H1 (cell line): ENCODE measurements at regions not wholly inside any gene's neighbourhood (a gene's known extent, or its start where the extent isn't known, plus 50 kb on each side); places are given as distances from the start of the nearest gene placed in this dataset.

Source experiments
- CTCF ChIA-PET: fragments of 300-600 bp; sonication (Branson Sonifier 250); formaldehyde crosslinking; loops from one replicate; lab custom pipeline; 2021; ENCODE audit not compliant: partially characterized antibody; lab: Charles Lee
- POLR2A ChIA-PET: fragments of 300-600 bp; sonication (Branson Sonifier 250); formaldehyde crosslinking; loops from one replicate; lab custom pipeline; 2021; ENCODE audit warnings: inconsistent platforms; ENCODE audit not compliant: partially characterized antibody; lab: Charles Lee
- DNase-seq, 2 experiments: peaks; one replicate each; pipeline versions ENCODE4 v3.0.0 to v3.0.0-alpha.2; 2010 to 2022; ENCODE audit warnings: low spot score in 2 of 2, low read depth in 1 of 2, mixed read lengths in 1 of 2
- FAIRE-seq: peaks from 2 replicates; lab custom pipeline; 2011; peaks lifted over from hg19 to GRCh38; lab: Jason Lieb, UNC
- H2AFZ ChIP-seq: 2 replicates; pipeline ENCODE4 v1.8.1; 2012; ENCODE audit warnings: low read length, inconsistent platforms
- H2AK5ac ChIP-seq: 2 replicates; pipeline ENCODE4 v1.6.1; 2013; ENCODE audit warnings: low read depth, low read length
- H2BK120ac ChIP-seq: replicated peaks from 2 replicates; pipeline ENCODE3; 2013; ENCODE audit warnings: low read depth, low read length, inconsistent platforms
- H2BK12ac ChIP-seq: 2 replicates; pipeline ENCODE4 v1.6.1; 2013; ENCODE audit warnings: low read depth, low read length
- H2BK15ac ChIP-seq: 2 replicates; pipeline ENCODE4 v1.6.1; 2013; ENCODE audit warnings: low read length
- H2BK20ac ChIP-seq: 2 replicates; pipeline ENCODE4 v1.6.1; 2013; ENCODE audit warnings: low read length
- H2BK5ac ChIP-seq: 2 replicates; pipeline ENCODE4 v1.6.1; 2013; ENCODE audit warnings: low read depth, low read length
- H3K14ac ChIP-seq: 2 replicates; pipeline ENCODE4 v1.6.1; 2013; ENCODE audit warnings: inconsistent platforms; ENCODE audit not compliant: insufficient read length
- H3K18ac ChIP-seq: 2 replicates; pipeline ENCODE4 v1.6.1; 2013; ENCODE audit warnings: low read length; ENCODE audit errors: extremely low read depth
- H3K23ac ChIP-seq: 2 replicates; pipeline ENCODE4 v1.6.1; 2013; ENCODE audit warnings: inconsistent platforms; ENCODE audit not compliant: insufficient read length
- H3K23me2 ChIP-seq: 2 replicates; pipeline ENCODE4 v1.6.1; 2013; ENCODE audit warnings: low read depth, low read length
- H3K27ac ChIP-seq: 2 replicates; pipeline ENCODE4 v1.6.1; 2011; ENCODE audit warnings: low read depth, low read length, inconsistent platforms
- H3K27me3 ChIP-seq, 4 experiments: replicated peaks in 1 of 4; 1 replicate in 1 of 4; 2 replicates in 3 of 4; pipeline versions ENCODE4 v1.6.1 to v1.8.1; 2011 to 2013; ENCODE audit warnings: low read length in 3 of 4, mild to moderate bottlenecking in 3 of 4, inconsistent platforms in 2 of 4, mixed read lengths in 2 of 4, moderate library complexity in 1 of 4; ENCODE audit not compliant: control insufficient read depth in 3 of 4, insufficient read depth in 3 of 4; ENCODE audit errors: extremely low read depth in 1 of 4
- H3K36me3 ChIP-seq, 4 experiments: 2 replicates each; pipeline versions ENCODE4 v1.6.1 to v1.8.1; 2011 to 2013; ENCODE audit warnings: mild to moderate bottlenecking in 4 of 4, low read length in 3 of 4, moderate library complexity in 2 of 4, control low read depth in 1 of 4, inconsistent platforms in 1 of 4; ENCODE audit not compliant: insufficient read depth in 4 of 4, control insufficient read depth in 2 of 4
- H3K4ac ChIP-seq: replicated peaks from 2 replicates; pipeline ENCODE3; 2013; ENCODE audit warnings: low read length, low read depth, mixed read lengths, inconsistent platforms; ENCODE audit not compliant: insufficient read length
- H3K4me1 ChIP-seq, 4 experiments: replicated peaks in 1 of 4; 1 replicate in 1 of 4; 2 replicates in 3 of 4; pipeline versions ENCODE4 v1.6.1 to v1.8.1; 2011 to 2013; ENCODE audit warnings: low read length in 3 of 4, inconsistent platforms in 2 of 4, mixed read lengths in 1 of 4; ENCODE audit not compliant: insufficient read depth in 4 of 4, control insufficient read depth in 3 of 4
- H3K4me2 ChIP-seq, 2 experiments: 2 replicates each; pipeline versions ENCODE4 v1.6.1 to v1.8.1; 2011 to 2013; ENCODE audit warnings: low read depth in 2 of 2, low read length in 2 of 2, control low read depth in 1 of 2, inconsistent platforms in 1 of 2, mild to moderate bottlenecking in 1 of 2; ENCODE audit not compliant: insufficient read depth in 1 of 2
- H3K4me3 ChIP-seq, 4 experiments: fragments of 200-600, 300-600 bp in 1 of 4; sonication (generic), shearing (Covaris generic), sonication (Bioruptor Twin) in 1 of 4; 2 replicates each; pipeline versions ENCODE4 v1.5.1 to v1.8.1; 2011 to 2016; ENCODE audit warnings: low read length in 4 of 4, low read depth in 3 of 4, control low read depth in 2 of 4, inconsistent platforms in 2 of 4, mild to moderate bottlenecking in 2 of 4, mixed read lengths in 1 of 4, moderate library complexity in 1 of 4; ENCODE audit not compliant: insufficient read depth in 2 of 4; ENCODE audit errors: extremely low read depth in 1 of 4
- H3K56ac ChIP-seq: replicated peaks from 2 replicates; pipeline ENCODE3; 2013; ENCODE audit warnings: low read depth, mild to moderate bottlenecking, mixed read lengths, low read length, inconsistent platforms; ENCODE audit not compliant: insufficient read length
- H3K79me1 ChIP-seq: 2 replicates; pipeline ENCODE4 v1.6.1; 2013; ENCODE audit warnings: low read depth, low read length, control low read depth
- H3K79me2 ChIP-seq, 2 experiments: 2 replicates each; pipeline versions ENCODE4 v1.6.1 to v1.8.1; 2012 to 2013; ENCODE audit warnings: low read length in 2 of 2, mild to moderate bottlenecking in 2 of 2, inconsistent platforms in 1 of 2; ENCODE audit not compliant: insufficient read depth in 2 of 2, control insufficient read depth in 1 of 2
- H3K9ac ChIP-seq, 4 experiments: replicated peaks in 1 of 4; 1 replicate in 1 of 4; 2 replicates in 3 of 4; pipeline versions ENCODE4 v1.6.1 to v1.8.1; 2011 to 2013; ENCODE audit warnings: low read depth in 3 of 4, low read length in 3 of 4, control low read depth in 2 of 4, mild to moderate bottlenecking in 2 of 4, moderate library complexity in 2 of 4, inconsistent platforms in 1 of 4; ENCODE audit errors: extremely low read depth in 1 of 4
- H3K9me3 ChIP-seq, 2 experiments: 2 replicates each; pipeline versions ENCODE4 v1.6.1 to v1.8.1; 2012 to 2013; ENCODE audit warnings: mild to moderate bottlenecking in 2 of 2, moderate library complexity in 2 of 2, control low read depth in 1 of 2, inconsistent platforms in 1 of 2, low read depth in 1 of 2, low read length in 1 of 2, mixed read lengths in 1 of 2; ENCODE audit not compliant: insufficient read depth in 2 of 2
- H4K20me1 ChIP-seq, 2 experiments: replicated peaks in 1 of 2; 2 replicates each; pipeline versions ENCODE3 to v1.8.1; 2011 to 2013; ENCODE audit warnings: inconsistent platforms in 2 of 2, low read length in 2 of 2, mild to moderate bottlenecking in 1 of 2; ENCODE audit not compliant: insufficient read depth in 2 of 2, control insufficient read depth in 1 of 2
- H4K5ac ChIP-seq: 2 replicates; pipeline ENCODE4 v1.6.1; 2013; ENCODE audit warnings: low read length, low read depth, mixed read lengths, inconsistent platforms; ENCODE audit not compliant: insufficient read length
- H4K8ac ChIP-seq: 2 replicates; pipeline ENCODE4 v1.8.0; 2013; ENCODE audit warnings: mild to moderate bottlenecking, moderate library complexity, low read length, inconsistent platforms; ENCODE audit not compliant: insufficient read depth; ENCODE audit errors: extremely low read depth
- H4K91ac ChIP-seq: replicated peaks from 2 replicates; pipeline ENCODE3; 2013; ENCODE audit warnings: low read length, mixed read lengths, inconsistent platforms; ENCODE audit not compliant: insufficient read length
- CBX5 ChIP-seq: fragments of 300-800, 300-1000 bp; sonication (generic); IDR thresholded peaks from 2 replicates; pipeline ENCODE4 v1.7.1; 2016; ENCODE audit warnings: antibody characterized with exemption, low read length, low read depth
- CBX8 ChIP-seq: fragments of 300-800, 300-1000 bp; sonication (generic); IDR thresholded peaks from 2 replicates; pipeline ENCODE4 v1.7.1; 2016; ENCODE audit warnings: low read depth, low read length, borderline replicate concordance
- CTBP2 ChIP-seq: IDR thresholded peaks from 2 replicates; pipeline ENCODE4 v1.7.0; 2011; ENCODE audit warnings: borderline replicate concordance, mild to moderate bottlenecking, moderate library complexity, mixed read lengths, low read length; ENCODE audit not compliant: insufficient read depth, insufficient read length
- EP300 ChIP-seq, 2 experiments: IDR thresholded peaks; 1 replicate in 1 of 2; 2 replicates in 1 of 2; pipeline ENCODE4 v1.6.1; 2011 to 2012; ENCODE audit warnings: low read depth in 2 of 2, low read length in 2 of 2, mild to moderate bottlenecking in 2 of 2, borderline replicate concordance in 1 of 2, inconsistent platforms in 1 of 2, moderate library complexity in 1 of 2
- HDAC2 ChIP-seq, 2 experiments: fragments of 300-600 bp in 1 of 2; sonication (generic) in 1 of 2; IDR thresholded peaks; 2 replicates each; pipeline ENCODE4 v1.6.1; 2011 to 2012; ENCODE audit warnings: low read depth in 2 of 2, low read length in 2 of 2, mild to moderate bottlenecking in 2 of 2, moderate library complexity in 2 of 2, borderline replicate concordance in 1 of 2, inconsistent platforms in 1 of 2
- JUN ChIP-seq: IDR thresholded peaks from 2 replicates; pipeline ENCODE4 v1.6.1; 2011; ENCODE audit warnings: low read depth, mild to moderate bottlenecking, improper control_type of control experiment, low read length
- MAFK ChIP-seq: IDR thresholded peaks from 2 replicates; pipeline ENCODE4 v1.6.1; 2012; ENCODE audit warnings: low read depth, mild to moderate bottlenecking, improper control_type of control experiment, low read length
- SIN3A ChIP-seq, 2 experiments: IDR thresholded peaks in 1 of 2; conservative IDR thresholded peaks in 1 of 2; 2 replicates each; pipeline ENCODE4 v1.6.1; 2011 to 2012; ENCODE audit warnings: low read length in 2 of 2, improper control_type of control experiment in 1 of 2, low read depth in 1 of 2, mild to moderate bottlenecking in 1 of 2
- SIX5 ChIP-seq: IDR thresholded peaks from 2 replicates; pipeline ENCODE4 v1.6.1; 2011; ENCODE audit warnings: mild to moderate bottlenecking, low read depth, low read length
- TEAD4 ChIP-seq: IDR thresholded peaks from 2 replicates; pipeline ENCODE4 v1.6.1; 2012; ENCODE audit warnings: low read depth, low read length, inconsistent platforms, mixed read lengths
- WGBS, 2 experiments: shearing (Covaris generic) in 1 of 2; methylation state at CpG; one replicate each; pipeline versions ENCODE4 v1.1.6 to v1.1.7; 2013 to 2015; ENCODE audit warnings: low lambda C conversion rate in 2 of 2, mixed read lengths in 2 of 2, inconsistent platforms in 1 of 2, low coverage in 1 of 2, missing lambda C conversion rate in 1 of 2; ENCODE audit not compliant: insufficient replicate concordance in 2 of 2, insufficient coverage in 1 of 2, insufficient read length in 1 of 2; ENCODE audit errors: extremely low coverage in 1 of 2, missing lambda C conversion rate in 1 of 2; 5-methylcytosine and 5-hydroxymethylcytosine counted together
- TF ChIP-seq, protein P1 (sequence below), 3 experiments: IDR thresholded peaks; 1 replicate in 2 of 3; 2 replicates in 1 of 3; pipeline versions ENCODE4 v1.5.1 to v1.6.1; 2011; ENCODE audit warnings: low read length in 3 of 3, mild to moderate bottlenecking in 3 of 3, inconsistent platforms in 2 of 3, low read depth in 1 of 3, moderate library complexity in 1 of 3; ENCODE audit not compliant: insufficient read depth in 1 of 3; ENCODE audit errors: control extremely low read depth in 1 of 3

DNA sequence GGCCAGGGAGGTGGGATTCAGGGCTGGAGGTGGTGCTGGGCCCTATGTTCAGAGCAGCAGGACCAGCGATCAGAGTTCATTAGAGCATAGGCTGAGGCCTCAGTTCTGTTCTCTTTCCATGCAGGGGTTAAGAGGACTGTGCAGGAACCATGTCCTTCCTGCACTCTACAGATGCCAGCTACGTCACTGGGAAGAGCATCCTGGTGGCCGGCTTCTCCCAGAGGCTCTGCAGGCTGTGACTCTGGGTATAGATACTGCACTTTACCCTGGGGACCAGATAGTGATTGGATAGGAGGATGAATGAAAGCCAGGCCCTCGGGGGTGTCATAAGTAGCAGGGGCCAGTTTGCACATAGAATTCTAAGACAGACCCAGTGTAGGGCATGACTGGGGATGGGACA is 92.6 kb downstream of the DHRS2 start:
- no peak overlapping the region for H3K56ac ChIP-seq
- H3K9ac ChIP-seq: no peak overlapping the region
- 60% methylated on average over 4 of the region's 4 CpGs; no CpG with 5 or more reads in 1 of the 2 experiments for WGBS, 2 experiments
- H2AK5ac ChIP-seq: no peak overlapping the region
- H3K36me3 ChIP-seq: no peaks in the 10 kb centered on the region
- ChIA-PET POLR2A (no interaction called here), CTCF (interaction anchor here (1.1 to 2.6 kb wide), 4 partner anchors 35 to 181 kb away, joined by 3 to 9 read pairs (median 6); no protein-coding TSS in a partner anchor)
- H3K27ac ChIP-seq: no peak overlapping the region
- no peak overlapping the region for H2BK12ac ChIP-seq
- H2BK20ac ChIP-seq: no peak overlapping the region
- no peaks in the 10 kb centered on the region for H3K27me3 ChIP-seq
- H4K5ac ChIP-seq: no peak overlapping the region
- no peak overlapping the region for H2BK5ac ChIP-seq
- H3K4ac ChIP-seq: no peak overlapping the region
- no peak overlapping the region for H3K18ac ChIP-seq
- no peaks in the 10 kb centered on the region for H3K79me1 ChIP-seq
- H3K4me3 ChIP-seq: no peak overlapping the region
- H4K20me1 ChIP-seq: no peaks in the 10 kb centered on the region
- H3K23me2 ChIP-seq: no peaks in the 10 kb centered on the region
- no peak overlapping the region for H4K8ac ChIP-seq
- no peak overlapping the region for H3K23ac ChIP-seq
- no peaks in the 10 kb centered on the region for H3K79me2 ChIP-seq
- FAIRE-seq: no peak
- H3K9me3 ChIP-seq: peaks cover 3 to 21% of the 10 kb centered on the region in 2 experiments; a peak in 3 of 4 replicates
- H3K14ac ChIP-seq: no peak overlapping the region
- no peak overlapping the region for H2BK15ac ChIP-seq
- no peak overlapping the region for H4K91ac ChIP-seq
- H2BK120ac ChIP-seq: no peak overlapping the region
- no peak overlapping the region for H2AFZ ChIP-seq
- peaks cover 0 to 4% (median 0%) of the 10 kb centered on the region in 4 experiments; a peak in 1 of 7 replicates for H3K4me1 ChIP-seq
- no peak for DNase-seq
- no peak overlapping the region for H3K4me2 ChIP-seq
- TF ChIP-seq HDAC2 (IDR thresholded peaks at IDR 0.05; ENCODE audit: borderline replicate concordance in 1 of 2, low read depth in 2 of 2, low read length in 2 of 2) (no peak), CTBP2 (no peak), MAFK (no peak), JUN (no peak), SIX5 (no peak), TEAD4 (no peak), CBX5 (no peak), EP300 (IDR thresholded peaks at IDR 0.05; ENCODE audit: borderline replicate concordance in 1 of 2, low read depth in 2 of 2, low read length in 2 of 2) (no peak), CBX8 (no peak), SIN3A (conservative IDR thresholded peaks at IDR 0.05 in 1 of 2, IDR thresholded peaks at IDR 0.05 in 1 of 2; ENCODE audit: low read depth in 1 of 2, low read length in 2 of 2) (no peak)
- TF ChIP-seq, protein P1, sequence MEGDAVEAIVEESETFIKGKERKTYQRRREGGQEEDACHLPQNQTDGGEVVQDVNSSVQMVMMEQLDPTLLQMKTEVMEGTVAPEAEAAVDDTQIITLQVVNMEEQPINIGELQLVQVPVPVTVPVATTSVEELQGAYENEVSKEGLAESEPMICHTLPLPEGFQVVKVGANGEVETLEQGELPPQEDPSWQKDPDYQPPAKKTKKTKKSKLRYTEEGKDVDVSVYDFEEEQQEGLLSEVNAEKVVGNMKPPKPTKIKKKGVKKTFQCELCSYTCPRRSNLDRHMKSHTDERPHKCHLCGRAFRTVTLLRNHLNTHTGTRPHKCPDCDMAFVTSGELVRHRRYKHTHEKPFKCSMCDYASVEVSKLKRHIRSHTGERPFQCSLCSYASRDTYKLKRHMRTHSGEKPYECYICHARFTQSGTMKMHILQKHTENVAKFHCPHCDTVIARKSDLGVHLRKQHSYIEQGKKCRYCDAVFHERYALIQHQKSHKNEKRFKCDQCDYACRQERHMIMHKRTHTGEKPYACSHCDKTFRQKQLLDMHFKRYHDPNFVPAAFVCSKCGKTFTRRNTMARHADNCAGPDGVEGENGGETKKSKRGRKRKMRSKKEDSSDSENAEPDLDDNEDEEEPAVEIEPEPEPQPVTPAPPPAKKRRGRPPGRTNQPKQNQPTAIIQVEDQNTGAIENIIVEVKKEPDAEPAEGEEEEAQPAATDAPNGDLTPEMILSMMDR (IDR thresholded peaks at IDR 0.05; ENCODE audit: control extremely low read depth in 1 of 3, insufficient read depth in 1 of 3, low read depth in 1 of 3, low read length in 3 of 3): no peak
